CMK (cell line): ENCODE measurements at regions not wholly inside any gene's neighbourhood (a gene's known extent, or its start where the extent isn't known, plus 50 kb on each side); places are given as distances from the start of the nearest gene placed in this dataset.
A peak's percentile ranks its signal among the peaks of the same experiment; 100 is the strongest.

ENCODE experiments used
- DNase-seq: peaks from one replicate; pipeline ENCODE4 v3.0.0-alpha.2; 2010; ENCODE audit warnings: low read depth

- no peak for DNase-seq
Measured at GRCh38 chr2:62369541-62370202, 136.3 kb downstream of the TMEM17 start.

- DNase-seq: peak; percentile 54
Measured at GRCh38 chr2:62364791-62365528, 141.0 kb downstream of the TMEM17 start.

GRCh38 chr2:62363166-62363565, 142.8 kb downstream of the TMEM17 start:
- DNase-seq: no peak

- DNase-seq: no peak
Measured at GRCh38 chr2:62362561-62362960, 143.4 kb downstream of the TMEM17 start.

- no peak for DNase-seq
Measured at GRCh38 chr2:62361964-62362363, 144.0 kb downstream of the TMEM17 start.

GRCh38 chr2:62354771-62355561, 151.0 kb downstream of the TMEM17 start:
- no peak for DNase-seq

- no peak for DNase-seq
Measured at GRCh38 chr2:62352031-62352430, 154.0 kb downstream of the TMEM17 start.

GRCh38 chr2:62349788-62350187, 153.9 kb downstream of the B3GNT2 start:
- no peak for DNase-seq

- no peak for DNase-seq
Measured at GRCh38 chr2:62348700-62349099, 152.8 kb downstream of the B3GNT2 start.

- no peak for DNase-seq
Measured at GRCh38 chr2:62347563-62348270, 151.8 kb downstream of the B3GNT2 start.

GRCh38 chr2:62344472-62344871, 148.6 kb downstream of the B3GNT2 start:
- DNase-seq: no peak

GRCh38 chr2:62343636-62344337, 147.9 kb downstream of the B3GNT2 start:
- DNase-seq: no peak

- no peak for DNase-seq
Measured at GRCh38 chr2:62343206-62343605, 147.3 kb downstream of the B3GNT2 start.

GRCh38 chr2:62340994-62341484, 145.1 kb downstream of the B3GNT2 start:
- no peak for DNase-seq

GRCh38 chr2:62339837-62340236, 143.9 kb downstream of the B3GNT2 start:
- DNase-seq: no peak

- no peak for DNase-seq
Measured at GRCh38 chr2:62339413-62339812, 143.5 kb downstream of the B3GNT2 start.

- no peak for DNase-seq
Measured at GRCh38 chr2:62338111-62338510, 142.2 kb downstream of the B3GNT2 start.

GRCh38 chr2:62337403-62337802, 141.5 kb downstream of the B3GNT2 start:
- DNase-seq: no peak

- DNase-seq: no peak
Measured at GRCh38 chr2:62335612-62336011, 139.7 kb downstream of the B3GNT2 start.

- DNase-seq: no peak
Measured at GRCh38 chr2:62334440-62335058, 138.6 kb downstream of the B3GNT2 start.

GRCh38 chr2:62334009-62334408, 138.1 kb downstream of the B3GNT2 start:
- no peak for DNase-seq
